ENCODE measurements at regions not wholly inside any gene's neighbourhood (a gene's known extent, or its start where the extent isn't known, plus 50 kb on each side); places are given as distances from the start of the nearest gene placed in this dataset.
"Not testable (repeated sequence)": the region's sequence is repeated elsewhere in the genome, so short reads cannot be mapped to it uniquely, and the experiment has no call there.

DNA sequence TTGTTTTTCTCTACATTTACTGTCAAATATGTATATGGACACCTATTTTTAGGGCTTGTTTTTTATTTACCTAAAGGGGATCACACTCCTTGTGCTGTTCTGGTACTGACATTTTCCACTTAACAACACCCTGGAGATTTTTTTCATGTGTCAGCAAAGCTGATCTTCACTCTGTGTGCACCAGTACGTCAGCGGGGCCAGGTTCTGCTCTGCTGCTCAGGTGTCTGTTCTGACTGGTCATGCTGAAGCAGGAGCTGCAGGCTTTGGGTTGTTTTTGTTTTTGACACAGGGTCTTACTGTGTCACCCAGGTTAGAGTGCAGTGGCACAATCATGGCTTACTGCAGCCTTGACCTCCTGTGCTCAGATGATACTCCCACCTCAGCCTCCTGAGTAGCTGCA is 81.9 kb upstream of the CCND2 start:
- no peak for DNase-seq (ENCODE audit: low spot score)
- no peak overlapping the region for H3K27ac ChIP-seq
- no peaks in the 10 kb centered on the region for H3K4me1 ChIP-seq (replicated peaks)
- no peaks in the 10 kb centered on the region for H3K36me3 ChIP-seq
- TF ChIP-seq, protein P1, sequence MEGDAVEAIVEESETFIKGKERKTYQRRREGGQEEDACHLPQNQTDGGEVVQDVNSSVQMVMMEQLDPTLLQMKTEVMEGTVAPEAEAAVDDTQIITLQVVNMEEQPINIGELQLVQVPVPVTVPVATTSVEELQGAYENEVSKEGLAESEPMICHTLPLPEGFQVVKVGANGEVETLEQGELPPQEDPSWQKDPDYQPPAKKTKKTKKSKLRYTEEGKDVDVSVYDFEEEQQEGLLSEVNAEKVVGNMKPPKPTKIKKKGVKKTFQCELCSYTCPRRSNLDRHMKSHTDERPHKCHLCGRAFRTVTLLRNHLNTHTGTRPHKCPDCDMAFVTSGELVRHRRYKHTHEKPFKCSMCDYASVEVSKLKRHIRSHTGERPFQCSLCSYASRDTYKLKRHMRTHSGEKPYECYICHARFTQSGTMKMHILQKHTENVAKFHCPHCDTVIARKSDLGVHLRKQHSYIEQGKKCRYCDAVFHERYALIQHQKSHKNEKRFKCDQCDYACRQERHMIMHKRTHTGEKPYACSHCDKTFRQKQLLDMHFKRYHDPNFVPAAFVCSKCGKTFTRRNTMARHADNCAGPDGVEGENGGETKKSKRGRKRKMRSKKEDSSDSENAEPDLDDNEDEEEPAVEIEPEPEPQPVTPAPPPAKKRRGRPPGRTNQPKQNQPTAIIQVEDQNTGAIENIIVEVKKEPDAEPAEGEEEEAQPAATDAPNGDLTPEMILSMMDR (IDR thresholded peaks at IDR 0.05): no peak
- no peaks in the 10 kb centered on the region for H3K9me3 ChIP-seq
- intact Hi-C loops (cut with DNase I): no loop called here
- no peaks in the 10 kb centered on the region for H3K27me3 ChIP-seq (replicated peaks; ENCODE audit: insufficient read depth)
- 96% methylated on average over 2 of the region's 2 CpGs for WGBS
- no peak overlapping the region for H3K4me3 ChIP-seq

- H3K4me1 ChIP-seq (replicated peaks): no peaks in the 10 kb centered on the region
- no peaks in the 10 kb centered on the region for H3K36me3 ChIP-seq
- TF ChIP-seq, protein P1 (IDR thresholded peaks at IDR 0.05): no peak
- TF ChIP-seq POLR2AphosphoS5 (IDR thresholded peaks at IDR 0.05) (no peak), POLR2A (IDR thresholded peaks at IDR 0.05) (no peak)
- H3K27ac ChIP-seq: no peak overlapping the region
- DNase-seq (ENCODE audit: low spot score): no peak
- WGBS: 87% methylated on average over 3 of the region's 3 CpGs
- no peaks in the 10 kb centered on the region for H3K27me3 ChIP-seq (replicated peaks; ENCODE audit: insufficient read depth)
- no peaks in the 10 kb centered on the region for H3K9me3 ChIP-seq
- no peak overlapping the region for H3K4me3 ChIP-seq
- intact Hi-C loops (cut with DNase I): no loop called here
Observed at GRCh38 chr12:4191149-4191548, 82.4 kb upstream of the CCND2 start.

- no peak for DNase-seq (ENCODE audit: low spot score)
- no peaks in the 10 kb centered on the region for H3K9me3 ChIP-seq
- H3K27me3 ChIP-seq (replicated peaks; ENCODE audit: insufficient read depth): no peaks in the 10 kb centered on the region
- H3K27ac ChIP-seq: no peak overlapping the region
- H3K4me3 ChIP-seq: no peak overlapping the region
- TF ChIP-seq, protein P1 (IDR thresholded peaks at IDR 0.05): no peak
- TF ChIP-seq POLR2A (IDR thresholded peaks at IDR 0.05) (no peak), POLR2AphosphoS5 (IDR thresholded peaks at IDR 0.05) (no peak)
- no peaks in the 10 kb centered on the region for H3K36me3 ChIP-seq
- intact Hi-C loops (cut with DNase I): no loop called here
- WGBS: 91% methylated on average over 5 of the region's 5 CpGs
- H3K4me1 ChIP-seq (replicated peaks): no peaks in the 10 kb centered on the region
Observed at GRCh38 chr12:4190366-4191063, 83.0 kb upstream of the CCND2 start.

DNA sequence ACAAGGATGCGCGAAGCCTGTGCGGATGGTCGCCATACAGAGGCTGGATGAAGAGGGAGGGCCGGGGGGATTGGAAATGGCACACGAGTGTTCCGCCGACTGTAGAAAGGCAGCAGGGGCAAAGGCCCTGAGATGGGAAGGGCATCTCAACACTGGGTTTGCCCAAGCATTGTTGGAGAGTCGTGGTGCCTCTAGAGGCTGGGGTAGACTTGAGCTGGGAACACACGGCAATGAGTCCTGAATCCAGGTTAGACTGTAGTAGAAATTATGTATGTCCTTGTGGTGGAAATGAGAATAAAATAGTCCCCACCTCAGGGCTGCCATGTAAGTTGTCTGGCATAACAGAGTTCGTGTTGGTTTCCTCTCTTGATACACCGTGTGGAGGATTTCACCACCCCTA is 83.8 kb upstream of the CCND2 start:
- Histone ChIP-seq H3K9me3 (no peaks in the 10 kb centered on the region), H3K4me1 (replicated peaks) (no peaks in the 10 kb centered on the region), H3K4me3 (no peak overlapping the region), H3K36me3 (no peaks in the 10 kb centered on the region), H3K27ac (no peak overlapping the region), H3K27me3 (replicated peaks; ENCODE audit: insufficient read depth) (no peaks in the 10 kb centered on the region)
- TF ChIP-seq POLR2A (IDR thresholded peaks at IDR 0.05) (no peak), POLR2AphosphoS5 (IDR thresholded peaks at IDR 0.05) (no peak)
- TF ChIP-seq, protein P1 (IDR thresholded peaks at IDR 0.05): no peak
- 91% methylated on average over 12 of the region's 12 CpGs for WGBS
- intact Hi-C loops (cut with DNase I): no loop called here
- DNase-seq (ENCODE audit: low spot score): no peak

- WGBS: 88% methylated on average over 4 of the region's 4 CpGs
- H3K27me3 ChIP-seq (replicated peaks; ENCODE audit: insufficient read depth): no peaks in the 10 kb centered on the region
- H3K36me3 ChIP-seq: no peaks in the 10 kb centered on the region
- DNase-seq (ENCODE audit: low spot score): no peak
- no peak for TF ChIP-seq POLR2AphosphoS5 (IDR thresholded peaks at IDR 0.05)
- TF ChIP-seq POLR2A (IDR thresholded peaks at IDR 0.05): no peak
- TF ChIP-seq, protein P1 (IDR thresholded peaks at IDR 0.05): no peak
- no peak overlapping the region for H3K27ac ChIP-seq
- H3K9me3 ChIP-seq: no peaks in the 10 kb centered on the region
- no peaks in the 10 kb centered on the region for H3K4me1 ChIP-seq (replicated peaks)
- intact Hi-C loops (cut with DNase I): no loop called here
- no peak overlapping the region for H3K4me3 ChIP-seq
Observed at GRCh38 chr12:4187916-4188315, 85.6 kb upstream of the CCND2 start.

DNA sequence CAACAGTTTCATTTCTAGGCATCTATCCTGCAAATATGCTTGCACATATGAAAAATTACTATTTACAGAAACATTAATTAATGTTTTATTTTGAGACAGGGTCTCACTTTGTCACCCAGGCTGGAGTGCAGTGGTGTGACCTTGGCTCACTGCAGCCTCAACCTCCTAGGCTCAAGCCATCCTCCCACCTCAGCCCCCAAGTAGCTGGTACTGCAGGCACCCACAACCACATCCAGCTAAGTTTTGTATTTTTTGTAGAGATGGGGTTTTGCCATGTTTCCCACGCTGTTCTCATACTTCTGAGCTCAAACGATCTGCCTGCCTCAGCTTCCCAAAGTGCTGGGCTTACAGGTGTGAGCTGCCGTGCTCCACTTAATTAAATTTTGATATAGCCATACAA is 86.2 kb upstream of the CCND2 start:
- H3K4me3 ChIP-seq; DNase-seq (ENCODE audit: low spot score); H3K4me1 ChIP-seq (replicated peaks); H3K36me3 ChIP-seq; H3K27me3 ChIP-seq (replicated peaks; ENCODE audit: insufficient read depth); intact Hi-C loops (cut with DNase I); H3K27ac ChIP-seq; H3K9me3 ChIP-seq: not testable (repeated sequence)
- WGBS: 46% methylated on average over 3 of the region's 3 CpGs
